ENCODE measurements at regions not wholly inside any gene's neighbourhood (a gene's known extent, or its start where the extent isn't known, plus 50 kb on each side); places are given as distances from the start of the nearest gene placed in this dataset.
A peak's percentile ranks its signal among the peaks of the same experiment; 100 is the strongest.

GRCh38 chr3:194205675-194206133, 69.8 kb downstream of the HES1 start:
- H3K4me3 ChIP-seq, result no peak overlapping the region

GRCh38 chr3:194206320-194206719, 70.4 kb downstream of the HES1 start:
- H3K27ac ChIP-seq, result peak overlapping the region in 1 of 4 donors; percentile 11
- WGBS, 2 donors, result 39 to 77% methylated on average over 10 of the region's 10 CpGs

More at GRCh38 chr3:194205675-194206133, 69.8 kb downstream of the HES1 start:
- Histone ChIP-seq H3K27ac (peak overlapping the region in 1 of 4 donors; percentile 11), H3K36me3 (no peaks in the 10 kb centered on the region), H3K27me3 (peaks cover 7 to 25% (median 13%) of the 10 kb centered on the region in 3 donors), H3K4me1 (peaks cover 0 to 26% (median 21%) of the 10 kb centered on the region in 4 donors), H3K9me3 (no peaks in the 10 kb centered on the region)
- peak; percentile 48 for DNase-seq
- intact Hi-C loops (cut with DNase I), result loop anchor here (5.0 kb wide), 2 partner anchors 68 to 107 kb away; partner anchors contain the start of gene HES1
- TF ChIP-seq EP300 (IDR thresholded peaks at IDR 0.05), result no peak
- TF ChIP-seq, protein P1, sequence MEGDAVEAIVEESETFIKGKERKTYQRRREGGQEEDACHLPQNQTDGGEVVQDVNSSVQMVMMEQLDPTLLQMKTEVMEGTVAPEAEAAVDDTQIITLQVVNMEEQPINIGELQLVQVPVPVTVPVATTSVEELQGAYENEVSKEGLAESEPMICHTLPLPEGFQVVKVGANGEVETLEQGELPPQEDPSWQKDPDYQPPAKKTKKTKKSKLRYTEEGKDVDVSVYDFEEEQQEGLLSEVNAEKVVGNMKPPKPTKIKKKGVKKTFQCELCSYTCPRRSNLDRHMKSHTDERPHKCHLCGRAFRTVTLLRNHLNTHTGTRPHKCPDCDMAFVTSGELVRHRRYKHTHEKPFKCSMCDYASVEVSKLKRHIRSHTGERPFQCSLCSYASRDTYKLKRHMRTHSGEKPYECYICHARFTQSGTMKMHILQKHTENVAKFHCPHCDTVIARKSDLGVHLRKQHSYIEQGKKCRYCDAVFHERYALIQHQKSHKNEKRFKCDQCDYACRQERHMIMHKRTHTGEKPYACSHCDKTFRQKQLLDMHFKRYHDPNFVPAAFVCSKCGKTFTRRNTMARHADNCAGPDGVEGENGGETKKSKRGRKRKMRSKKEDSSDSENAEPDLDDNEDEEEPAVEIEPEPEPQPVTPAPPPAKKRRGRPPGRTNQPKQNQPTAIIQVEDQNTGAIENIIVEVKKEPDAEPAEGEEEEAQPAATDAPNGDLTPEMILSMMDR (IDR thresholded peaks at IDR 0.05), result no peak
- no peak for TF ChIP-seq POLR2AphosphoS5 (IDR thresholded peaks at IDR 0.05)
- no peak for TF ChIP-seq POLR2A (IDR thresholded peaks at IDR 0.05)
- WGBS, 2 donors, result 50 to 84% methylated on average over 8 of the region's 8 CpGs

DNA sequence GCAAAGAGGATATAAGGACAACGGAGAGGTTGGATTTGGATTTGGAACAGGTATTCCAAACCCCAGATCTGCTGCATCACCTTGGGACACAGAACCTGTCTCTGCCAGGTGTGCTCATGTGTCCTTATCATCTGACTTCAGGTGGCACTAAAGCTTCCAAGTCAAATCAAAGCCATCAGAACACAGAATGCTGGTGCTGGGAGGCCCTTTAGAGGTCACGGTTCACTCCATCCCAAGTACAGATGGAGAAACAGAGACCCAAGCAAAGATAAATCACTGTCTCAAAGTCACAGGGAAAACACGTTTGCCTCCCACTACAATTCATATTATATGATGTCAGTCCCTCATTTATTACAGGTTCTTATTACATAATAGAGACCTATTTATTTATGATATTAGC, 72.8 kb downstream of the HES1 start:
- Histone ChIP-seq H3K36me3 (no peaks in the 10 kb centered on the region), H3K27ac (no peak overlapping the region), H3K9me3 (no peaks in the 10 kb centered on the region), H3K4me1 (peaks cover 0 to 35% (median 27%) of the 10 kb centered on the region in 4 donors), H3K27me3 (peaks cover 5 to 15% (median 7%) of the 10 kb centered on the region in 3 donors), H3K4me3 (no peak overlapping the region)
- intact Hi-C loops (cut with DNase I), result loop anchor here (5.0 kb wide), 2 partner anchors 71 to 104 kb away; partner anchors contain the start of gene HES1
- TF ChIP-seq EP300 (IDR thresholded peaks at IDR 0.05) (no peak), POLR2AphosphoS5 (IDR thresholded peaks at IDR 0.05) (no peak), POLR2A (IDR thresholded peaks at IDR 0.05) (no peak)
- TF ChIP-seq, protein P1 (IDR thresholded peaks at IDR 0.05), result no peak
- peak; percentile 3 for DNase-seq
- WGBS, 2 donors, result 86 to 89% methylated on average over 3 of the region's 3 CpGs

More at GRCh38 chr3:194206320-194206719, 70.4 kb downstream of the HES1 start:
- Histone ChIP-seq H3K4me3 (no peak overlapping the region), H3K4me1 (peaks cover 0 to 26% (median 21%) of the 10 kb centered on the region in 4 donors), H3K36me3 (no peaks in the 10 kb centered on the region), H3K27me3 (peaks cover 7 to 25% (median 13%) of the 10 kb centered on the region in 3 donors), H3K9me3 (no peaks in the 10 kb centered on the region)
- peak; percentile 65 to 78 (median 68) for TF ChIP-seq POLR2AphosphoS5 (IDR thresholded peaks at IDR 0.05)
- no peak for TF ChIP-seq POLR2A (IDR thresholded peaks at IDR 0.05)
- TF ChIP-seq, protein P1 (IDR thresholded peaks at IDR 0.05), result no peak
- no peak for TF ChIP-seq EP300 (IDR thresholded peaks at IDR 0.05)
- peak; percentile 94 for DNase-seq
- intact Hi-C loops (cut with DNase I), result loop anchor here (5.0 kb wide), 2 partner anchors 69 to 106 kb away; partner anchors contain the start of gene HES1

GRCh38 chr3:194212161-194212844, 76.4 kb downstream of the HES1 start:
- H3K27me3 ChIP-seq, result no peaks in the 10 kb centered on the region
- H3K9me3 ChIP-seq, result no peaks in the 10 kb centered on the region
- DNase-seq, result peak; percentile 28
- no peak overlapping the region for H3K4me3 ChIP-seq
- 62 to 66% methylated on average over 13 of the region's 13 CpGs for WGBS, 2 donors
- H3K27ac ChIP-seq, result no peak overlapping the region
- TF ChIP-seq EP300 (IDR thresholded peaks at IDR 0.05) (no peak), POLR2AphosphoS5 (IDR thresholded peaks at IDR 0.05) (no peak)
- peaks cover 0 to 16% (median 11%) of the 10 kb centered on the region in 4 donors for H3K4me1 ChIP-seq
- intact Hi-C loops (cut with DNase I), result no loop called here
- no peaks in the 10 kb centered on the region for H3K36me3 ChIP-seq

- peak; percentile 38 for DNase-seq
- Histone ChIP-seq H3K9me3 (no peaks in the 10 kb centered on the region), H3K4me1 (peaks cover 0 to 16% (median 11%) of the 10 kb centered on the region in 4 donors), H3K27ac (no peak overlapping the region), H3K27me3 (no peaks in the 10 kb centered on the region), H3K36me3 (no peaks in the 10 kb centered on the region), H3K4me3 (no peak overlapping the region)
- intact Hi-C loops (cut with DNase I), result no loop called here
- no peak for TF ChIP-seq POLR2A (IDR thresholded peaks at IDR 0.05)
- 62 to 80% methylated on average over 10 of the region's 10 CpGs for WGBS, 2 donors
These were observed 76.9 kb downstream of the HES1 start for GRCh38 chr3:194212845-194213331.

All from sigmoid colon (tissue), 6 donors.